ENCODE measurements at regions not wholly inside any gene's neighbourhood (a gene's known extent, or its start where the extent isn't known, plus 50 kb on each side); places are given as distances from the start of the nearest gene placed in this dataset.
"Not testable (repeated sequence)": the region's sequence is repeated elsewhere in the genome, so short reads cannot be mapped to it uniquely, and the experiment has no call there.

- no peak for DNase-seq (ENCODE audit: low read depth)
Observed at GRCh38 chr3:159872374-159873109, 116.1 kb upstream of the IL12A start.

GRCh38 chr3:159875116-159875515, 113.5 kb upstream of the IL12A start:
- DNase-seq (ENCODE audit: low read depth), result no peak

- no peak for DNase-seq (ENCODE audit: low read depth)
Observed at GRCh38 chr3:159877924-159878323, 110.7 kb upstream of the IL12A start.

GRCh38 chr3:159879146-159879545, 109.5 kb upstream of the IL12A start:
- DNase-seq (ENCODE audit: low read depth), result no peak

GRCh38 chr3:159879598-159879997, 109.0 kb upstream of the IL12A start:
- no peak for DNase-seq (ENCODE audit: low read depth)

GRCh38 chr3:159881208-159881607, 107.4 kb upstream of the IL12A start:
- DNase-seq (ENCODE audit: low read depth), result no peak

GRCh38 chr3:159881828-159882309, 106.8 kb upstream of the IL12A start:
- no peak for DNase-seq (ENCODE audit: low read depth)

GRCh38 chr3:159882367-159882766, 106.3 kb upstream of the IL12A start:
- no peak for DNase-seq (ENCODE audit: low read depth)

- DNase-seq (ENCODE audit: low read depth), result no peak
Observed at GRCh38 chr3:159882790-159883779, 105.5 kb upstream of the IL12A start.

- no peak for DNase-seq (ENCODE audit: low read depth)
Observed at GRCh38 chr3:159884661-159885402, 103.8 kb upstream of the IL12A start.

GRCh38 chr3:159886050-159886449, 102.6 kb upstream of the IL12A start:
- DNase-seq (ENCODE audit: low read depth), result no peak

- DNase-seq (ENCODE audit: low read depth), result not testable (repeated sequence)
Observed at GRCh38 chr3:159886530-159886929, 102.1 kb upstream of the IL12A start.

- DNase-seq (ENCODE audit: low read depth), result no peak
Observed at GRCh38 chr3:159887168-159887567, 101.5 kb upstream of the IL12A start.

- no peak for DNase-seq (ENCODE audit: low read depth)
Observed at GRCh38 chr3:159887911-159888310, 100.7 kb upstream of the IL12A start.

- DNase-seq (ENCODE audit: low read depth), result no peak
Observed at GRCh38 chr3:159892171-159892795, 96.4 kb upstream of the IL12A start.

- DNase-seq (ENCODE audit: low read depth), result no peak
Observed at GRCh38 chr3:159892801-159893200, 95.8 kb upstream of the IL12A start.

- no peak for DNase-seq (ENCODE audit: low read depth)
Observed at GRCh38 chr3:159894386-159894785, 94.2 kb upstream of the IL12A start.

- no peak for DNase-seq (ENCODE audit: low read depth)
Observed at GRCh38 chr3:159895430-159895829, 93.2 kb upstream of the IL12A start.

- no peak for DNase-seq (ENCODE audit: low read depth)
Observed at GRCh38 chr3:159896543-159896942, 92.1 kb upstream of the IL12A start.

GRCh38 chr3:159897331-159898075, 91.1 kb upstream of the IL12A start:
- DNase-seq (ENCODE audit: low read depth), result no peak

- DNase-seq (ENCODE audit: low read depth), result no peak
Observed at GRCh38 chr3:159898147-159898546, 90.5 kb upstream of the IL12A start.

Data from activated T-cell treated with anti-CD3 and anti-CD28 coated beads for 24 hours (primary cell).